ENCODE measurements at regions not wholly inside any gene's neighbourhood (a gene's known extent, or its start where the extent isn't known, plus 50 kb on each side); places are given as distances from the start of the nearest gene placed in this dataset.

- no peak for DNase-seq (ENCODE audit: low read depth)
These were observed 425.3 kb upstream of the ANKRD30A start for GRCh38 chr10:36700123-36700522.

GRCh38 chr10:36692759-36693158, 432.6 kb upstream of the ANKRD30A start:
- no peak for DNase-seq (ENCODE audit: low read depth)

- DNase-seq (ENCODE audit: low read depth): no peak
These were observed 436.7 kb upstream of the ANKRD30A start for GRCh38 chr10:36688717-36689116.

- DNase-seq (ENCODE audit: low read depth): no peak
These were observed 442.0 kb upstream of the ANKRD30A start for GRCh38 chr10:36683421-36683820.

GRCh38 chr10:36681751-36682632, 443.4 kb upstream of the ANKRD30A start:
- no peak for DNase-seq (ENCODE audit: low read depth)

- DNase-seq (ENCODE audit: low read depth): no peak
These were observed 445.8 kb upstream of the ANKRD30A start for GRCh38 chr10:36679554-36679953.

- no peak for DNase-seq (ENCODE audit: low read depth)
These were observed 448.0 kb upstream of the ANKRD30A start for GRCh38 chr10:36677431-36677768.

GRCh38 chr10:36676756-36677430, 448.5 kb upstream of the ANKRD30A start:
- no peak for DNase-seq (ENCODE audit: low read depth)

GRCh38 chr10:36676321-36676720, 449.1 kb upstream of the ANKRD30A start:
- no peak for DNase-seq (ENCODE audit: low read depth)

- DNase-seq (ENCODE audit: low read depth): no peak
These were observed 449.9 kb upstream of the ANKRD30A start for GRCh38 chr10:36675458-36675880.

GRCh38 chr10:36671607-36672006, 453.8 kb upstream of the ANKRD30A start:
- no peak for DNase-seq (ENCODE audit: low read depth)

- no peak for DNase-seq (ENCODE audit: low read depth)
These were observed 454.6 kb upstream of the ANKRD30A start for GRCh38 chr10:36670621-36671402.

GRCh38 chr10:36669615-36670352, 455.6 kb upstream of the ANKRD30A start:
- no peak for DNase-seq (ENCODE audit: low read depth)

- no peak for DNase-seq (ENCODE audit: low read depth)
These were observed 458.9 kb upstream of the ANKRD30A start for GRCh38 chr10:36666451-36666850.

- no peak for DNase-seq (ENCODE audit: low read depth)
These were observed 462.8 kb upstream of the ANKRD30A start for GRCh38 chr10:36662571-36662970.

GRCh38 chr10:36650274-36650673, 475.1 kb upstream of the ANKRD30A start:
- no peak for DNase-seq (ENCODE audit: low read depth)

- no peak for DNase-seq (ENCODE audit: low read depth)
These were observed 477.9 kb upstream of the ANKRD30A start for GRCh38 chr10:36647540-36647939.

GRCh38 chr10:36640626-36641025, 484.8 kb upstream of the ANKRD30A start:
- DNase-seq (ENCODE audit: low read depth): no peak

- no peak for DNase-seq (ENCODE audit: low read depth)
These were observed 486.8 kb upstream of the ANKRD30A start for GRCh38 chr10:36638462-36639155.

GRCh38 chr10:36636879-36637278, 488.5 kb upstream of the ANKRD30A start:
- DNase-seq (ENCODE audit: low read depth): no peak

- no peak for DNase-seq (ENCODE audit: low read depth)
These were observed 489.0 kb upstream of the ANKRD30A start for GRCh38 chr10:36636285-36636839.
